ENCODE measurements at regions not wholly inside any gene's neighbourhood (a gene's known extent, or its start where the extent isn't known, plus 50 kb on each side); places are given as distances from the start of the nearest gene placed in this dataset.
"Not testable (repeated sequence)": the region's sequence is repeated elsewhere in the genome, so short reads cannot be mapped to it uniquely, and the experiment has no call there.

- no peak for DNase-seq
Measured at GRCh38 chr6:27804851-27805250, 107.3 kb downstream of the OR2B2 start.

- DNase-seq, result no peak
Measured at GRCh38 chr6:27800731-27801373, 111.3 kb downstream of the OR2B2 start.

- DNase-seq, result no peak
Measured at GRCh38 chr6:27797960-27798359, 114.2 kb downstream of the OR2B2 start.

GRCh38 chr6:27796736-27797481, 115.3 kb downstream of the OR2B2 start:
- DNase-seq, result not testable (repeated sequence)

GRCh38 chr6:27795697-27796494, 116.3 kb downstream of the OR2B2 start:
- DNase-seq, result peak; percentile 99

GRCh38 chr6:27791182-27791943, 120.8 kb downstream of the OR2B2 start:
- DNase-seq, result peak; percentile 95

- DNase-seq, result not testable (repeated sequence)
Measured at GRCh38 chr6:27788376-27788775, 123.8 kb downstream of the OR2B2 start.

- peak; percentile 48 for DNase-seq
Measured at GRCh38 chr6:27786048-27786447, 126.1 kb downstream of the OR2B2 start.

GRCh38 chr6:27785294-27785693, 126.9 kb downstream of the OR2B2 start:
- peak; percentile 82 for DNase-seq

GRCh38 chr6:27782748-27783147, 129.4 kb downstream of the OR2B2 start:
- no peak for DNase-seq

- no peak for DNase-seq
Measured at GRCh38 chr6:27778625-27779417, 133.4 kb downstream of the OR2B2 start.

GRCh38 chr6:27777614-27778355, 134.4 kb downstream of the OR2B2 start:
- DNase-seq, result peak; percentile 38

- no peak for DNase-seq
Measured at GRCh38 chr6:27777126-27777525, 135.1 kb downstream of the OR2B2 start.

GRCh38 chr6:27776504-27776903, 135.7 kb downstream of the OR2B2 start:
- no peak for DNase-seq

GRCh38 chr6:27775796-27776184, 136.4 kb downstream of the OR2B2 start:
- no peak for DNase-seq

GRCh38 chr6:27775138-27775795, 136.9 kb downstream of the OR2B2 start:
- DNase-seq, result peak; percentile 16

GRCh38 chr6:27774264-27774600, 138.0 kb downstream of the OR2B2 start:
- DNase-seq, result not testable (repeated sequence)

GRCh38 chr6:27773542-27774263, 138.5 kb downstream of the OR2B2 start:
- peak; percentile 91 for DNase-seq

- peak; percentile 94 for DNase-seq
Measured at GRCh38 chr6:27772261-27773001, 139.8 kb downstream of the OR2B2 start.

All from OCI-M1 (cell line).